ENCODE measurements at regions not wholly inside any gene's neighbourhood (a gene's known extent, or its start where the extent isn't known, plus 50 kb on each side); places are given as distances from the start of the nearest gene placed in this dataset.
"Not testable (repeated sequence)": the region's sequence is repeated elsewhere in the genome, so short reads cannot be mapped to it uniquely, and the experiment has no call there.

DNA sequence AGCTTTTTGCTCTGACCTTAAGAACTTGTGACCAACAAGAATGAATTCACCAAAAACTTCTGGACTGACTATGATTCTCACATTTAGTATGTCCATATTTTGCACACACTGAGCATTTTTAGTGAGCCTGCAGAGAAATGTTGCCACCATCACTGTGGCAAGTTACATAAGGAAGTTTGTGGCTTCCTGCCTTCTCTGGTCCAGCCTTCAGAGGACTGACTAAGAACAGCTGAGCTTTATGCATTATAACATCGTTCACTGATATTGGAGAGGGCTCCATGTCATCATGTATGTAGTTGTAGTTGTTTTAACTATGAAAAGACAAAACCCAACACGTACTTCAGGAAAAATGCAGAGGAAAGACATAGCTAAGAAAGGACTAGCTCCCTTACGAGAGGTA, 218.0 kb upstream of the CRIM1 start:
- no peak for DNase-seq (ENCODE audit: low read depth)
- H3K4me3 ChIP-seq (ENCODE audit: low read depth, low read length) = no peak overlapping the region
- TF ChIP-seq, protein P1, sequence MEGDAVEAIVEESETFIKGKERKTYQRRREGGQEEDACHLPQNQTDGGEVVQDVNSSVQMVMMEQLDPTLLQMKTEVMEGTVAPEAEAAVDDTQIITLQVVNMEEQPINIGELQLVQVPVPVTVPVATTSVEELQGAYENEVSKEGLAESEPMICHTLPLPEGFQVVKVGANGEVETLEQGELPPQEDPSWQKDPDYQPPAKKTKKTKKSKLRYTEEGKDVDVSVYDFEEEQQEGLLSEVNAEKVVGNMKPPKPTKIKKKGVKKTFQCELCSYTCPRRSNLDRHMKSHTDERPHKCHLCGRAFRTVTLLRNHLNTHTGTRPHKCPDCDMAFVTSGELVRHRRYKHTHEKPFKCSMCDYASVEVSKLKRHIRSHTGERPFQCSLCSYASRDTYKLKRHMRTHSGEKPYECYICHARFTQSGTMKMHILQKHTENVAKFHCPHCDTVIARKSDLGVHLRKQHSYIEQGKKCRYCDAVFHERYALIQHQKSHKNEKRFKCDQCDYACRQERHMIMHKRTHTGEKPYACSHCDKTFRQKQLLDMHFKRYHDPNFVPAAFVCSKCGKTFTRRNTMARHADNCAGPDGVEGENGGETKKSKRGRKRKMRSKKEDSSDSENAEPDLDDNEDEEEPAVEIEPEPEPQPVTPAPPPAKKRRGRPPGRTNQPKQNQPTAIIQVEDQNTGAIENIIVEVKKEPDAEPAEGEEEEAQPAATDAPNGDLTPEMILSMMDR (IDR thresholded peaks at IDR 0.05; ENCODE audit: insufficient read depth, low read depth, low read length, missing control alignments) = no peak

DNA sequence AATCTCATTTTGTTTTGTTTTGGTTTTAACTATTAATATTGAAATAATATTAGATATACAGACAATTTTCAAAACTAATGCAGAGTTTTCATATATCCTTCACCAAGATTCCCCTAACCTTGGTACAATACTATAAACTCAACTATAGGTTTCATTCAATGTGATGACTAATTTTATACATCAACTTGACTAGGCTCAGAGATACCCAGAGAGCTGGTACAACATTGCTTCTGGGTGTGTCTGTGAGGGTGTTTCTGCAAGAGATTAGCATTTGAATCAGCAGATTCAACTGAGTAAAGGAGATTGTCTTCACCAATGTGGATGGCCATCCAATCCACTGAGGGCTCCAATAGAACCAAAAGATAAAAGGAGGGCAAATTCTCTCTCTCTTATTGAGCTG, 221.3 kb upstream of the CRIM1 start:
- no peak for DNase-seq (ENCODE audit: low read depth)
- no peak overlapping the region for H3K4me3 ChIP-seq (ENCODE audit: low read depth, low read length)
- TF ChIP-seq, protein P1 (IDR thresholded peaks at IDR 0.05; ENCODE audit: insufficient read depth, low read depth, low read length, missing control alignments) = no peak

DNA sequence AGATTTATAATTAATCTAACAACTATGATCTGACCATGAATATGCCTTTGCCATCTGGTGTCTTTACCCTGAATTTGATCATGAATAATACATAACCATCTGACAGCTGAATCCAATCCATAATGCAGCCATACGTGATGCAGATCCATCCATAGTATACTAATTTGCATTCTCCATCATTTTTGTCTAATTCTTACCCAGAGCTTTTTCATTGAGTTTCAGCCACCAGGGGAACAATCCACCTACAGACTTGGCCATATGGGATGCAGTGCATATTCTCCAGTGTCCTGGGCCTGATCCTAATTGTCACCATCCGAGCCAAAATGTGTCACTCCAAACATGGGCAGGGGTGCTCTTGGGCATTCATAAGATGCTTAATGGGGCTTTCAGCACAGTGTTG, 227.2 kb upstream of the CRIM1 start:
- DNase-seq (ENCODE audit: low read depth) = no peak
- H3K4me3 ChIP-seq (ENCODE audit: low read depth, low read length) = no peak overlapping the region
- TF ChIP-seq, protein P1 (IDR thresholded peaks at IDR 0.05; ENCODE audit: insufficient read depth, low read depth, low read length, missing control alignments) = no peak

DNA sequence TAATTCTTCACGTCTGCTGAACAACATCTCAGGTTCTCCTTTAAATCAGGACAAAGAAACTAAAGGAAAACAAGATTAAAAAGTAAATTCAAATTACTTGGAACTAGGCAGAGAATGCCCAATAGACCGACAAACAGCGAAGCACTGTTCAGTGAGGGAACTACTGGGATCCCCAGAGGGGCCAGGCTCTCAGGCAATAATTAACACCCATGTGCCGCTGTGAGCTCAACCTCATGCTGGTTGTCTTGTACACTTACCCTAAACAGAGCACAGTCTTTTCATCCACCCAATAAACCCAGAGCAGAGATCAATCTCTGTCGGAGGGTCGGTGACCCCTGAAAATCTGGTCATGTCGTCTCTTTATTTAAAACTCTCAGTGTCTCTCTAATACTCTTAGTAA, 229.9 kb upstream of the CRIM1 start:
- no peak overlapping the region for H3K4me3 ChIP-seq (ENCODE audit: low read depth, low read length)
- no peak for DNase-seq (ENCODE audit: low read depth)
- TF ChIP-seq, protein P1 (IDR thresholded peaks at IDR 0.05; ENCODE audit: insufficient read depth, low read depth, low read length, missing control alignments) = no peak

DNA sequence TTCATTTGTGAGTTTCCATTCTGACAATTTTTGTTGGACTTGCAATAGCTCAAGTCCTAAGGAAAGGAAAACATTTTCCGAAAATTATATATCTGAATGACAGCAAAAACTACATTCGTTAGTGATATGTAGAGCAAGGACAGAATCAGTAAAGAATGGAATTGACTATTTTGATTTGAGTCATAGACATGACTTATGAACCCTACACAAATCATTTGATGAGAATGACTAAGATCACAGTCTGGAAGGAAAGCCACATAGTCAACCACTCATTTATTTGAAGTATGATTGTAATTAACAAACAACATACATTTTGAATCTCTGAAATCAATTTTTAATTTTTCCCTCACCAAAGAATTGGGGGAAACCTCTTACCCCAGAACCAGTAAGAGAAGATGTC, 231.6 kb upstream of the CRIM1 start:
- H3K4me3 ChIP-seq (ENCODE audit: low read depth, low read length) = no peak overlapping the region
- no peak for DNase-seq (ENCODE audit: low read depth)
- TF ChIP-seq, protein P1 (IDR thresholded peaks at IDR 0.05; ENCODE audit: insufficient read depth, low read depth, low read length, missing control alignments) = no peak

DNA sequence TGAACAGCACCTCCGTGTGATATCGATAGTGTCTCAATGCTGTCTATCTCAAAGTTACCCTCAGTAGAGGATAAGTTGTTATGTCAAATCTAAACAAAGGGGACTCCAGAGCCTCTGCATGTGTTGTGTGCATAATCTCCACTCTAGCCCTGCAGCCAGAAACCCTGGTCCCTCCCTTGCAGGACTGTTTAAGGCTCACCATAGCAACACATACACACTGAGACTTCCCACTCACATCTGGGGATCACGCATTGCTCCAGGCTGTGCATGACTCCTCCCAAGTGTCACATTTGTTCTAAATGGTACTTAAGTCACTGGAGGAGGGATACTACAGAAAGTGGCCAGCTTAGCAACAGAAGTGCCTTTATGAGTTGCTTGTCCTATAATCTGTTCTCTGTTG, 258.6 kb upstream of the CRIM1 start:
- no peak for DNase-seq (ENCODE audit: low read depth)
- TF ChIP-seq, protein P1 (IDR thresholded peaks at IDR 0.05; ENCODE audit: insufficient read depth, low read depth, low read length, missing control alignments) = no peak
- H3K4me3 ChIP-seq (ENCODE audit: low read depth, low read length) = no peak overlapping the region

DNA sequence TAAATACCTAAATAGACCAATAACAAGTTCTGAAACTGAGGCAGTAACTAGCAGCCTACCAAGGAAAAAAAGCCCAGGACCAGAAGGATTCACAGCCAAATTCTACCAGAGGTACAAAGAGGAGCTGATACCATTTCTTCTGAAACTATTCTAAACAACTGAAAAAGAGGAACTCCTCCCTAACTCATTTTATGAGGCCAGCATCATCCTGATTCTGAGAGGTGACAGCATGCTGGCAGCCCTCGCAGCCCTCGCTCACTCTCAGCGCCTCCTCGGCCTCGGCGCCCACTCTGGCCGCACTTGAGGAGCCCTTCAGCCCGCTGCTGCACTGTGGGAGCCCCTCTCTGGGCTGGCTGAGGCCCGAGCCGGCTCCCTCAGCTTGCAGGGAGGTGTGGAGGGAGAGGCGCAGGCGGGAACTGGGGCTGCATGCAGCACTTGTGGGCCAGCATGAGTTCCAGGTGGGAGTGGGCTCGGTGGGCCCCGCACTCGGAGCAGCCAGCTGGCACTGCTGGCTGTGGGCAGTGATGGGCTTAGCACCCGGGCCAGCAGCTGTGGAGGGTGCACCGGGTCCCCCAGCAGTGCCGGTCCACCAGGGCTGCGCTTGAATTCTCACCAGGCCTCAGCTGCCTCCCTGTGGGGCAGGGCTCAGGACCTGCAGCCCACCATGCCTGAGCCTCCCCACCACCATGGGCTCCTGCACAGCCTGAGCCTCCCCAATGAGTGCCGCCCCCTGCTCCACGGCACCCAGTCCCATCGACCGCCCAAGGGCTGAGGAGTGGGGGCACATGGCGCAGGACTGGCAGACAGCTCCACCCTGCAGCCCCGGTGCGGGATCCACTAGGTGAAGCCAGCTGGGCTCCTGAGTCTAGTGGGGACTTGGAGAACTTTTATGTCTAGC, 263.5 kb upstream of the CRIM1 start:
- H3K4me3 ChIP-seq (ENCODE audit: low read depth, low read length); DNase-seq (ENCODE audit: low read depth): not testable (repeated sequence)

All from GM12865 (cell line).